ENCODE measurements at regions not wholly inside any gene's neighbourhood (a gene's known extent, or its start where the extent isn't known, plus 50 kb on each side); places are given as distances from the start of the nearest gene placed in this dataset.
A peak's percentile ranks its signal among the peaks of the same experiment; 100 is the strongest.

DNA sequence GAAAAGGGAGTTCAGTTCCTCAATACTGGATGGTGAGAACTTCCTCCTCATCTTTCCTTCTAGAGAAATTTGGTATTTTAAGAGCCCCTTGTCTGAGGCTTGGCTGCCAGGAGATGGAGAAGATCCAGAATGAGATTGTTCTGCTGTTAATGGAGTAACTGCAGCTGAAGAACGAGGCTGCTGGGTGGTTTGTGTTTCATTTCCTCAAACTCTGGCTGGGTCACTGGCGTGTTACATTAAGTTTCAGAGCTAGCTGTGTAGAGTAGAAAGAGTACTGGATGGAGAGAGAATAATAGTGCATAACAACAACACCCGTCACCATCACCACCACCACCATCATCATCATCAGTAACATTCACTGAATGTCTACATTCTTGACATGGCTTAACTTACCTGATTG, 325.0 kb upstream of the TBX3 start:
- Histone ChIP-seq H3K4me1 (ENCODE audit: control insufficient read depth in 1 of 2, insufficient read depth in 2 of 2, low read depth in 1 of 2, low read length in 1 of 2) (peaks cover 0 to 12% of the 10 kb centered on the region in 2 experiments; a peak in 2 of 4 replicates), H2AFZ (ENCODE audit: low read depth) (no peak overlapping the region), H3K79me2 (ENCODE audit: insufficient read depth) (no peaks in the 10 kb centered on the region), H3K4me2 (no peak overlapping the region), H3K9ac (no peak overlapping the region), H3K27me3 (ENCODE audit: insufficient read depth) (no peaks in the 10 kb centered on the region; the same call in 1 of the 2 replicates), H3K9me3 (no peaks in the 10 kb centered on the region), H3K27ac (ENCODE audit: low read depth in 2 of 2, low read length in 1 of 2) (no peak overlapping the region), H3K4me3 (ENCODE audit: low read depth in 2 of 2, low read length in 1 of 2) (no peak overlapping the region), H3F3A (replicated peaks; ENCODE audit: insufficient read depth) (no peaks in the 10 kb centered on the region), H3K9me2 (no peaks in the 10 kb centered on the region), H4K20me1 (ENCODE audit: insufficient read depth) (no peaks in the 10 kb centered on the region), H3K36me3 (replicated peaks in 1 of 2; ENCODE audit: control insufficient read depth in 1 of 2, insufficient read depth in 2 of 2, low read length in 1 of 2) (no peaks in the 10 kb centered on the region)
- DNase-seq, result no peak
- WGBS (ENCODE audit: low lambda C conversion rate), result 70% methylated on average over 3 of the region's 3 CpGs
- TF ChIP-seq, protein P1, sequence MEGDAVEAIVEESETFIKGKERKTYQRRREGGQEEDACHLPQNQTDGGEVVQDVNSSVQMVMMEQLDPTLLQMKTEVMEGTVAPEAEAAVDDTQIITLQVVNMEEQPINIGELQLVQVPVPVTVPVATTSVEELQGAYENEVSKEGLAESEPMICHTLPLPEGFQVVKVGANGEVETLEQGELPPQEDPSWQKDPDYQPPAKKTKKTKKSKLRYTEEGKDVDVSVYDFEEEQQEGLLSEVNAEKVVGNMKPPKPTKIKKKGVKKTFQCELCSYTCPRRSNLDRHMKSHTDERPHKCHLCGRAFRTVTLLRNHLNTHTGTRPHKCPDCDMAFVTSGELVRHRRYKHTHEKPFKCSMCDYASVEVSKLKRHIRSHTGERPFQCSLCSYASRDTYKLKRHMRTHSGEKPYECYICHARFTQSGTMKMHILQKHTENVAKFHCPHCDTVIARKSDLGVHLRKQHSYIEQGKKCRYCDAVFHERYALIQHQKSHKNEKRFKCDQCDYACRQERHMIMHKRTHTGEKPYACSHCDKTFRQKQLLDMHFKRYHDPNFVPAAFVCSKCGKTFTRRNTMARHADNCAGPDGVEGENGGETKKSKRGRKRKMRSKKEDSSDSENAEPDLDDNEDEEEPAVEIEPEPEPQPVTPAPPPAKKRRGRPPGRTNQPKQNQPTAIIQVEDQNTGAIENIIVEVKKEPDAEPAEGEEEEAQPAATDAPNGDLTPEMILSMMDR (IDR thresholded peaks at IDR 0.05), result no peak
- TF ChIP-seq CHD2 (IDR thresholded peaks at IDR 0.05; ENCODE audit: low read length, partially characterized antibody) (no peak), RCOR1 (IDR thresholded peaks at IDR 0.05; ENCODE audit: low read length) (no peak), RAD21 (IDR thresholded peaks at IDR 0.05; ENCODE audit: low read length) (no peak), YY1 (IDR thresholded peaks at IDR 0.05; ENCODE audit: low read depth) (no peak), EZH2phosphoT487 (IDR thresholded peaks at IDR 0.05; ENCODE audit: borderline replicate concordance, low read depth) (no peak), FOXM1 (IDR thresholded peaks at IDR 0.05; ENCODE audit: low read depth) (no peak)
- TF ChIP-seq, protein P2, sequence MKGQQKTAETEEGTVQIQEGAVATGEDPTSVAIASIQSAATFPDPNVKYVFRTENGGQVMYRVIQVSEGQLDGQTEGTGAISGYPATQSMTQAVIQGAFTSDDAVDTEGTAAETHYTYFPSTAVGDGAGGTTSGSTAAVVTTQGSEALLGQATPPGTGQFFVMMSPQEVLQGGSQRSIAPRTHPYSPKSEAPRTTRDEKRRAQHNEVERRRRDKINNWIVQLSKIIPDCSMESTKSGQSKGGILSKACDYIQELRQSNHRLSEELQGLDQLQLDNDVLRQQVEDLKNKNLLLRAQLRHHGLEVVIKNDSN (IDR thresholded peaks at IDR 0.05; ENCODE audit: borderline replicate concordance, low read depth), result no peak
- ChIA-PET POLR2A (interaction anchor here (0.6 kb wide), 1 partner anchor 324 kb away, joined by 3 read pairs; no protein-coding TSS in a partner anchor), CTCF (no interaction called here)

DNA sequence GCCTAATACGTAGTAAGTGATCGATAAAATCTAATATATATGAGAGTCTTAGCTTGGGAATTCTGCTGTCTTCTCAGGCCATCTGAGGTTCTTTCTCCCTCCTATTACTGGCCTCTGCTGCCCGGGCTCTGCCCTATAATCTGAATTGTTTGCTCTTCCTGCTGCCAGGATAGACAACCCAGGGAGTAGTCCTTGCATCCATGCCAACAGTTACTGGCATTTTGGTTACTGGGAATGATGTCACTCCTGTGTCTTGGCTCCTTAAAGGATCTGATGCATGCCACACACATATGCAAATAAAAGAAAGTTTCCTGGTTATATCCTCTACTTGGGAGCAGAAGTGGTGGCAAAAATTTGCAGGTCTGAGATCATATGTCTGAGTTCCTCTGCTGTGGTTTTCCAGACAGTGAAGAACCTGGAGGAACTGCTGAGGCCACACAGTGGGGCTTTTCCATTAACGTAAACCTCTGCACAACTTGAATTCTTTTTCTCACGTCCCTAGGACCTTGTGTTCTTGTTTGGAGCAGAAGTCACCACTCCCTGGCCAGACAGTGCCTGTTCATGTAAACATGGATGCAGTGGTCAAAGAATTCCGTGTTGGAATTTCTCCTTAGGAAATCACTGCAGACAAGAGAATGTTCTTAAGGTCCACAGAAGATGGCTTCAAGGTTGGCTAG, 320.6 kb upstream of the TBX3 start:
- H3K27me3 ChIP-seq (ENCODE audit: insufficient read depth), result no peaks in the 10 kb centered on the region
- H3K4me2 ChIP-seq, result no peak overlapping the region
- H3K36me3 ChIP-seq (replicated peaks in 1 of 2; ENCODE audit: control insufficient read depth in 1 of 2, insufficient read depth in 2 of 2, low read length in 1 of 2), result no peaks in the 10 kb centered on the region
- ChIA-PET POLR2A (no interaction called here), CTCF (no interaction called here)
- no peaks in the 10 kb centered on the region for H3F3A ChIP-seq (replicated peaks; ENCODE audit: insufficient read depth)
- no peaks in the 10 kb centered on the region for H4K20me1 ChIP-seq (ENCODE audit: insufficient read depth)
- no peak overlapping the region for H3K4me3 ChIP-seq (ENCODE audit: low read depth in 2 of 2, low read length in 1 of 2)
- H3K27ac ChIP-seq (ENCODE audit: low read depth in 2 of 2, low read length in 1 of 2), result peak overlapping the region in 1 of 2 experiments; percentile 17; a peak in 1 of 4 replicates
- H3K9me2 ChIP-seq, result no peaks in the 10 kb centered on the region
- no peaks in the 10 kb centered on the region for H3K79me2 ChIP-seq (ENCODE audit: insufficient read depth)
- no peaks in the 10 kb centered on the region for H3K9me3 ChIP-seq
- H3K4me1 ChIP-seq (ENCODE audit: control insufficient read depth in 1 of 2, insufficient read depth in 2 of 2, low read depth in 1 of 2, low read length in 1 of 2), result peaks cover 0 to 18% of the 10 kb centered on the region in 2 experiments; a peak in 2 of 4 replicates
- no peak for DNase-seq
- WGBS (ENCODE audit: low lambda C conversion rate), result 53% methylated on average over 6 of the region's 6 CpGs
- no peak overlapping the region for H3K9ac ChIP-seq
- no peak overlapping the region for H2AFZ ChIP-seq (ENCODE audit: low read depth)
- TF ChIP-seq CHD2 (IDR thresholded peaks at IDR 0.05; ENCODE audit: low read length, partially characterized antibody) (no peak), JUND (IDR thresholded peaks at IDR 0.05) (no peak), POLR2AphosphoS5 (IDR thresholded peaks at IDR 0.05; ENCODE audit: low read depth, low read length) (no peak), FOXJ3 (CRISPR knock-in tag; IDR thresholded peaks at IDR 0.05) (no peak), NFIC (IDR thresholded peaks at IDR 0.05; ENCODE audit: borderline replicate concordance) (no peak), RFX5 (IDR thresholded peaks at IDR 0.05; ENCODE audit: low read length) (no peak), SIN3A (IDR thresholded peaks at IDR 0.05; ENCODE audit: borderline replicate concordance, low read depth, low read length) (no peak), RCOR1 (IDR thresholded peaks at IDR 0.05; ENCODE audit: low read length) (no peak)
- TF ChIP-seq, protein P3, sequence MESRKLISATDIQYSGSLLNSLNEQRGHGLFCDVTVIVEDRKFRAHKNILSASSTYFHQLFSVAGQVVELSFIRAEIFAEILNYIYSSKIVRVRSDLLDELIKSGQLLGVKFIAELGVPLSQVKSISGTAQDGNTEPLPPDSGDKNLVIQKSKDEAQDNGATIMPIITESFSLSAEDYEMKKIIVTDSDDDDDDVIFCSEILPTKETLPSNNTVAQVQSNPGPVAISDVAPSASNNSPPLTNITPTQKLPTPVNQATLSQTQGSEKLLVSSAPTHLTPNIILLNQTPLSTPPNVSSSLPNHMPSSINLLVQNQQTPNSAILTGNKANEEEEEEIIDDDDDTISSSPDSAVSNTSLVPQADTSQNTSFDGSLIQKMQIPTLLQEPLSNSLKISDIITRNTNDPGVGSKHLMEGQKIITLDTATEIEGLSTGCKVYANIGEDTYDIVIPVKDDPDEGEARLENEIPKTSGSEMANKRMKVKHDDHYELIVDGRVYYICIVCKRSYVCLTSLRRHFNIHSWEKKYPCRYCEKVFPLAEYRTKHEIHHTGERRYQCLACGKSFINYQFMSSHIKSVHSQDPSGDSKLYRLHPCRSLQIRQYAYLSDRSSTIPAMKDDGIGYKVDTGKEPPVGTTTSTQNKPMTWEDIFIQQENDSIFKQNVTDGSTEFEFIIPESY (IDR thresholded peaks at IDR 0.05; ENCODE audit: borderline replicate concordance, low read depth), result no peak
- TF ChIP-seq, protein P4, sequence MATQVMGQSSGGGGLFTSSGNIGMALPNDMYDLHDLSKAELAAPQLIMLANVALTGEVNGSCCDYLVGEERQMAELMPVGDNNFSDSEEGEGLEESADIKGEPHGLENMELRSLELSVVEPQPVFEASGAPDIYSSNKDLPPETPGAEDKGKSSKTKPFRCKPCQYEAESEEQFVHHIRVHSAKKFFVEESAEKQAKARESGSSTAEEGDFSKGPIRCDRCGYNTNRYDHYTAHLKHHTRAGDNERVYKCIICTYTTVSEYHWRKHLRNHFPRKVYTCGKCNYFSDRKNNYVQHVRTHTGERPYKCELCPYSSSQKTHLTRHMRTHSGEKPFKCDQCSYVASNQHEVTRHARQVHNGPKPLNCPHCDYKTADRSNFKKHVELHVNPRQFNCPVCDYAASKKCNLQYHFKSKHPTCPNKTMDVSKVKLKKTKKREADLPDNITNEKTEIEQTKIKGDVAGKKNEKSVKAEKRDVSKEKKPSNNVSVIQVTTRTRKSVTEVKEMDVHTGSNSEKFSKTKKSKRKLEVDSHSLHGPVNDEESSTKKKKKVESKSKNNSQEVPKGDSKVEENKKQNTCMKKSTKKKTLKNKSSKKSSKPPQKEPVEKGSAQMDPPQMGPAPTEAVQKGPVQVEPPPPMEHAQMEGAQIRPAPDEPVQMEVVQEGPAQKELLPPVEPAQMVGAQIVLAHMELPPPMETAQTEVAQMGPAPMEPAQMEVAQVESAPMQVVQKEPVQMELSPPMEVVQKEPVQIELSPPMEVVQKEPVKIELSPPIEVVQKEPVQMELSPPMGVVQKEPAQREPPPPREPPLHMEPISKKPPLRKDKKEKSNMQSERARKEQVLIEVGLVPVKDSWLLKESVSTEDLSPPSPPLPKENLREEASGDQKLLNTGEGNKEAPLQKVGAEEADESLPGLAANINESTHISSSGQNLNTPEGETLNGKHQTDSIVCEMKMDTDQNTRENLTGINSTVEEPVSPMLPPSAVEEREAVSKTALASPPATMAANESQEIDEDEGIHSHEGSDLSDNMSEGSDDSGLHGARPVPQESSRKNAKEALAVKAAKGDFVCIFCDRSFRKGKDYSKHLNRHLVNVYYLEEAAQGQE (IDR thresholded peaks at IDR 0.05; ENCODE audit: low read depth, low read length), result no peak
- TF ChIP-seq, protein P1 (IDR thresholded peaks at IDR 0.05), result no peak

Measured in SK-N-SH (cell line).